Skin epidermis (tissue), 12 donors: ENCODE measurements at regions not wholly inside any gene's neighbourhood (a gene's known extent, or its start where the extent isn't known, plus 50 kb on each side); places are given as distances from the start of the nearest gene placed in this dataset.

Experiments
- H3K27ac ChIP-seq, 21 experiments: fragments of 200-600 bp; sonication (generic) in 11 of 21; one replicate each; pipeline ENCODE4 v1.5.0; 2020; ENCODE audit warnings: mild to moderate bottlenecking in 3 of 21, inconsistent platforms in 2 of 21, moderate library complexity in 2 of 21
- H3K4me3 ChIP-seq, 7 experiments: fragments of 200-600 bp; sonication (generic) in 2 of 7; one replicate each; pipeline ENCODE4 v1.5.0; 2020; ENCODE audit warnings: inconsistent platforms in 2 of 7, mild to moderate bottlenecking in 2 of 7, moderate library complexity in 1 of 7

GRCh38 chr3:1787094-1787493, 311.6 kb upstream of the CNTN4 start:
- no peak overlapping the region for H3K4me3 ChIP-seq
- H3K27ac ChIP-seq = no peak overlapping the region

GRCh38 chr3:1792466-1792865, 306.2 kb upstream of the CNTN4 start:
- H3K4me3 ChIP-seq = no peak overlapping the region

DNA sequence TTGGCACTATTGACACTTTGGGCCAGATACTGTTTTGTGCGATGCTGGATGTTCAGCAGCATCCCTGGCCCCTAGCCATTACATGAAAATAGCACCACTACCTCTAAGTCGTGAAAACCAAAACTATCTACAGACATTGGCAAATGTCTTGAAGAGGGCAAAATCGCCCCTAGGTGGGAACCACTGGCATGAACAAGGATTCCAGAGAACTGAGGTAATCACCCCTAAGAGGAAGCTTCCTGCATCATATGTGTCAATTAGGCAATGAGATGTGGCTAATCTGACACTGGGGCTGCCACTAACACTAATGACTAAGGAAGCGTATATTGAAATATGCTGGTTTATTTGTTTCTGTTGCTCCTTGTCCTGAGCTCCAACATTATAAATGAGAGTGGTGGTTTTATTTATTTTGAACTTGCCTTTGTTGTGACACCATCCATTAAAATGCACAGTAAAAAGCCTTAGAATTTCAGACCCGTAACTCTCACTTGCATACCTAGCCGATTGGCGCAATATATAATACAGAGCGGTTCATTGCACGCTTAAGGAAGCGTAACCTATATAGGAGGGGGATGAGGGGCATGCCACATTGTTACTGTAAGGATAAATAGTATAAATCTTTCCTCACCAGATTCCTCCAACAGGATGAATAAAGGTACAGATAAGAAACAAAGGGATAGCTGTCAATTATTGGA, 299.8 kb upstream of the CNTN4 start:
- no peak overlapping the region for H3K27ac ChIP-seq
- H3K4me3 ChIP-seq = no peak overlapping the region

More at GRCh38 chr3:1792466-1792865, 306.2 kb upstream of the CNTN4 start:
- no peak overlapping the region for H3K27ac ChIP-seq

- H3K4me3 ChIP-seq = no peak overlapping the region
- H3K27ac ChIP-seq = no peak overlapping the region
Measured at GRCh38 chr3:1805331-1805730, 293.3 kb upstream of the CNTN4 start.

DNA sequence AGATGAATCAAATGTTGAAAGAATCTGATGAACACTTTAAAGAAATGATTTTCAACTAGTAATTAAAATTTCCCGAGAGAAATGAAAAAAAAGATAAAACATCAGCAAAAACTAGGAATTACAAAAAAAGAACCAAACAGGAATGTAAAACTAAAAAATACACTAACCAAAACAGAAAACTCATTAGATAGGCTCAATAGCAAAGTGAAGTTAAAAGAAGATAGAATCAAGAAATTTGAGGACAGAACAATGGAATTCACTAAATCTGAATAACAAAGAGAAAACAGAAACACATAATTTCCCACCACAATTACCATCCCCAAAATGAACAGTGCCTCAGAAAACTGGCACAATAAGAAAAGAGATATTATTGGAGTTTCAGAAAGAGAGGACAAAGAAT, 290.1 kb upstream of the CNTN4 start:
- H3K27ac ChIP-seq = no peak overlapping the region
- H3K4me3 ChIP-seq = no peak overlapping the region

DNA sequence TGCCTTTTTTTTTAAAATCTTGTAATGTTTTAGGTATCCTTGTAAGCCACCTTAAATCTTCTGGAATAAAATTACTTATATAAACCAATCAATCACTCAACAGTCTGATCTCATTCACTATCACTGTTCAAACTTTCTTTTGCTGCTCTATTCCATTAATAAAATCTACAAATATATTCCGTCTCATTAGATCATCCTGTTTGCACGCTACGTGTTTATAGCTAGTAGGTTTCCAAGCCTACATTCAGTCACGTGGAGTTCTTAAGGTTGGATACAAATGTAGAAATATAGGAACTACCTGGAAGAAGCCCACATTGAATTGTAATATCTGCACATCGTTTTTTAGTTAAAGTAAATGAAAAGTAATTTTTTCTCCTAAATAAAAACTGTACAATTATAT, 274.8 kb upstream of the CNTN4 start:
- Histone ChIP-seq H3K27ac (no peak overlapping the region), H3K4me3 (no peak overlapping the region)

- no peak overlapping the region for H3K27ac ChIP-seq
- no peak overlapping the region for H3K4me3 ChIP-seq
Measured at GRCh38 chr3:1824359-1824758, 274.3 kb upstream of the CNTN4 start.

GRCh38 chr3:1828519-1828918, 270.1 kb upstream of the CNTN4 start:
- Histone ChIP-seq H3K27ac (no peak overlapping the region), H3K4me3 (no peak overlapping the region)

DNA sequence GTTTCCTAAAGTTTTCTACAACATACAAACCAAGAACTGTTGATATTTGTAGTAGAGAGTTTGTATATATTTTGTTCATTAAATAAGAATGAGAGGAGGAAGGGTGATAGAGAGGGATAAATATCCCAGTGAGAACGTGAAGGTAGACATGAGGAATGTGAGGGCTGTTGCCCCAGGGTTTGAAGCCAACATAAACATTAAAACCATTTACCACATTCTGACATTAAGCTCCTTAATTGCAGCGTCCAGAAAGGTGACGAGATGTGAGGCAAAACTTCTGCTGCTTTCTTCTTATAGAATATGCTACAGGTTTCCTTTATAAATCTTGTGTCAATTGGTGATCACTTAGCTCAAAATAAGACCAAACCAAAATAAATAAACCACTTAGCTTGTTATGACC, 267.8 kb upstream of the CNTN4 start:
- H3K27ac ChIP-seq = no peak overlapping the region
- H3K4me3 ChIP-seq = no peak overlapping the region

DNA sequence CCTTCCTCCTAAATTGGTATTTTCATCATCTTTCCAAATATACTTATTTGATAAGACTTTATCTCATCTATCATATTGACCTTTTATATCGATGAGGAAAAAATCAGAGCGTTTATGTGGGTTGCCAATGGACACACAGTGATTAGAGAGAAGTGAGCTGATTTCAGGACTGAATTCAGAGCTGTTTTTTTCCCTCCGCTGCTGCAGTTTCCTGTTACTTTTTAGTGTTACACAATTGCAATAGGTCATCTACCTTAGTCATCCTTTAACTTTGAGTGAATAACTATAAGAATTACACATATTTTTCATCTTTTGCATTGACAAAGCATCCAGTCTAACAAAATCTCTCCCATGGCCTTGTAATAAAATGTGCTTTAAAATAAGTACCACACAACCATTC, 266.3 kb upstream of the CNTN4 start:
- no peak overlapping the region for H3K4me3 ChIP-seq
- H3K27ac ChIP-seq = no peak overlapping the region

GRCh38 chr3:1843111-1843510, 255.6 kb upstream of the CNTN4 start:
- H3K4me3 ChIP-seq = no peak overlapping the region
- H3K27ac ChIP-seq = no peak overlapping the region

DNA sequence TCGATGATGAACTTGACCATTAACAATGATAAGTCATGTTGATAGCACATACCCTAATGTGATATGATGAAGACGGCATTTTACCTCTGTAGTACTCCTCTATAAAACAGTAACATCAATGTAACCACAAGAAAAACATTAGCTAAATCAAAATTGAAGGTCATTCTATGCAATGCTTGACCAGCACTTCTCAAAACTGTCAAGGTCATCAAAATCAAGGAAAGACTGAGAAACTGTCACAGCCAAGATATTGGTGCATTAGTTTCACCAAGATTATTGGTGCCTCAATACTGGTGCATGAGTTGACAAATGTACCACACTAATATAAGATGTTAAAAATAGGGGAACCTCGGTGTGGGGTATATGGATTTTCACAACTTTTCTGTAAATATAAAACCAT, 251.1 kb upstream of the CNTN4 start:
- Histone ChIP-seq H3K4me3 (no peak overlapping the region), H3K27ac (no peak overlapping the region)

- no peak overlapping the region for H3K4me3 ChIP-seq
Measured at GRCh38 chr3:1848935-1849334, 249.7 kb upstream of the CNTN4 start.

DNA sequence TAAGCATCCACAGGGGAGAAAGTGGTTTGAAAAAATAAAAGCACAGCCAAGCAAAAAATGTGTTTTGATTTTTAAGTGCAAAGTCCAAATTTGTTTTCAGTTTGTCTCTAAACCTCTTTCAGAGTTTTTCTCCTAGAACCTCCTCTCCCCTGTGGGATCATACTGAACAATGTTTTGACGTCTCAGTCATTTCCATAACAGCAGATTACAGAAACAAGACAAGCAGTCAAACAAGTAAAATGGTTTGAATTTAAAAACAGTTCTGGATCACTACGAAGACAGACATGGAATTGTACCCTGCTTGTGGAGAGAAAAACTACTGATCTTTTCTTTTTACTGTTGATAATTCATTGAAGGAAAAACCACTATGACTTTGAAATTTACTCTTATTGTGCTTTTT, 245.7 kb upstream of the CNTN4 start:
- H3K4me3 ChIP-seq = no peak overlapping the region
- no peak overlapping the region for H3K27ac ChIP-seq

More at GRCh38 chr3:1848935-1849334, 249.7 kb upstream of the CNTN4 start:
- no peak overlapping the region for H3K27ac ChIP-seq

DNA sequence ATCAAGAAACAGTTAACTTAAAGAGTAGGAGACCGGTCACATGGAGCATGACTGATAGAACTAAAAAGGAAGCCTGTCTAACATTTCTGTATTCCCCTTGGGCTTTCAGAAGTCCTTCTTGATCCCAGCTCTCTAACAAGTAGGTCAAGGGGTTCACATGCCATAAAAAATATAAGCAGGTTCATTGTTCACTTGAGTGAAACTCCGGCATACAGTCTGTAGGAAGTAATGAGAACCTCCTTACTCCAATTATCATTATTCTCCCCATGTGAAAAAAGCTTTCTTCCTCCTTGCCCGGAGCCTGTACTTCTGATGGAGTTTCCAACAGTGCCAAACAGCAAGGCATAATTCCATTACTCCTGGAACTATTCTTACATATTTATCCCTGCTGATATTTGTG, 242.8 kb upstream of the CNTN4 start:
- Histone ChIP-seq H3K27ac (no peak overlapping the region), H3K4me3 (no peak overlapping the region)

GRCh38 chr3:1870738-1871137, 227.9 kb upstream of the CNTN4 start:
- no peak overlapping the region for H3K27ac ChIP-seq
- no peak overlapping the region for H3K4me3 ChIP-seq

GRCh38 chr3:1883534-1883933, 215.1 kb upstream of the CNTN4 start:
- Histone ChIP-seq H3K4me3 (no peak overlapping the region), H3K27ac (no peak overlapping the region)

DNA sequence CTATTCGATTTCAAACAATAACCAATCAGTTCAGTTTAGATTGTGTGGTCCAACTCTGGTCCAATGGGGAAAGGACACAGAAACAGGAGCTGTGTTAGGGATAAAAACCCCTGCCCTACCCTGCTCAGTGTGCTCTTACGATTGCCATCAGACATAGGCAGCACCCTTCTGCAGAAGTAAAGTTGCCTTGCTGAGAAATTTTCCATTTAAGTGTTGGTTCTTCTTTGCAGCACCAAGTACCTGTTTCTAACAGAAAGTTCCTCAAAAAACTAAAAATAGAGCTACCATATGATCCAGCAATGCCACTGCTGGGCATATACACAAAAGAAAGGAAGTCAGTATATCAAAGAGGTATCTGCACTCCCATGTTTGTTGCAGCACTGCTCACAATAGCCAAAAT, 206.2 kb upstream of the CNTN4 start:
- no peak overlapping the region for H3K27ac ChIP-seq
- no peak overlapping the region for H3K4me3 ChIP-seq

DNA sequence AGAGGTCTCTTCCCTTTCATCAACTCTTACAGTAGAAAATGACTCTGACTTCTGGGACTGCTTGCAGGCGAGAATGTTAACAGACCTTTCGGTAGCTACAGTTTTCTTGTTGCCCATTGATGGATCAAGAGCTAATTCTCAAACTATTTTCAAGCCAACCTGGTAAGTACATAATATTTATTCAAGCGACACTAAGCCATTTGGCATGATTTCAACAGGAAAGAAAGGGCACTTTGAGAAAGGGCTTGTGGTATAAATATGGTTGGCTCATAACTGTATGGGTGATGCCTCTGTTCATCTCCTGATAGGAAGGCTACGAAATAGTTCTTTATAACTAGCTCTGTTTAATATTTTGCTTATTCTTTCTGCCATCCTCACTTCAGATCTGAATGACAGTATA, 196.2 kb upstream of the CNTN4 start:
- no peak overlapping the region for H3K27ac ChIP-seq

DNA sequence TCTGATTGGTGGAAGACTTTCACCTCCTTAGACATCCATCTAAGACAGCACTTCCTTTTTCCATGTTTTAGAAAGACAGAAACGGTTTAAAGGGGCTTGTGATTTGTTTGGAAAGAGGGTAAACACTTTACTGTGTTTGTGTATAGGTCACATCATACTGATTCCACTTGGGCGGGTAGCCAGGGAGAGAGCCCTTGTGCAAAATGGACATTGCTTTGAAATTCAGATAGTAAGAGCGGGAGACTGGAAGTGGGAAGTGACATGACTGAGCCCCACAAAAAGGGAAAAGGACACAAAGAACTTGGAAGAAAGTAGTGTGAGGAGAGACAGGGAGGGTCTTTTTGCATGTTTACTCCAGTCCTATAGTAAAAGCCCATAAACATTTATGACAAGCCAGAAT, 195.6 kb upstream of the CNTN4 start:
- H3K4me3 ChIP-seq = no peak overlapping the region
- no peak overlapping the region for H3K27ac ChIP-seq

More for the DNA sequence above, 196.2 kb upstream of the CNTN4 start:
- H3K4me3 ChIP-seq = no peak overlapping the region

GRCh38 chr3:1907911-1908310, 190.8 kb upstream of the CNTN4 start:
- no peak overlapping the region for H3K4me3 ChIP-seq
- H3K27ac ChIP-seq = no peak overlapping the region
